SK-N-SH (cell line): ENCODE measurements at regions not wholly inside any gene's neighbourhood (a gene's known extent, or its start where the extent isn't known, plus 50 kb on each side); places are given as distances from the start of the nearest gene placed in this dataset.
"Not testable (repeated sequence)": the region's sequence is repeated elsewhere in the genome, so short reads cannot be mapped to it uniquely, and the experiment has no call there.

Experiments used
- CTCF ChIP-seq: fragments of 200-600 bp; sonication (generic); IDR thresholded peaks from 2 replicates; pipeline ENCODE4 v1.6.1; 2017; ENCODE audit warnings: antibody characterized with exemption, mild to moderate bottlenecking, moderate library complexity
- EP300 ChIP-seq, 2 experiments: IDR thresholded peaks; 2 replicates each; pipeline versions ENCODE4 v1.4.0 to v1.6.1; 2012; ENCODE audit warnings: borderline replicate concordance in 1 of 2, low read depth in 1 of 2, low read length in 1 of 2
- EZH2phosphoT487 ChIP-seq: fragments of 200-600 bp; sonication (generic); IDR thresholded peaks from 2 replicates; pipeline ENCODE4 v1.6.1; 2017; ENCODE audit warnings: low read depth, mixed run types, mild to moderate bottlenecking, antibody characterized with exemption, moderate library complexity, borderline replicate concordance
- FOXJ3 ChIP-seq: sonication (generic); formaldehyde crosslinking; IDR thresholded peaks from 2 replicates; pipeline ENCODE4 v1.5.1; 2020; ENCODE audit warnings: mild to moderate bottlenecking, missing genetic modification reagents
- GABPA ChIP-seq: IDR thresholded peaks from 2 replicates; pipeline ENCODE4 v1.4.0; 2012; ENCODE audit warnings: low read depth, mild to moderate bottlenecking
- MXI1 ChIP-seq: IDR thresholded peaks from 2 replicates; pipeline ENCODE4 v1.6.1; 2012; ENCODE audit warnings: mild to moderate bottlenecking, low read depth, low read length, improper control_type of control experiment
- NFIC ChIP-seq: IDR thresholded peaks from 2 replicates; pipeline ENCODE4 v1.4.0; 2012; ENCODE audit warnings: borderline replicate concordance
- RAD21 ChIP-seq: IDR thresholded peaks from 2 replicates; pipeline ENCODE4 v1.6.1; 2012; ENCODE audit warnings: mild to moderate bottlenecking, low read length
- RFX5 ChIP-seq: IDR thresholded peaks from 2 replicates; pipeline ENCODE4 v1.6.1; 2012; ENCODE audit warnings: mild to moderate bottlenecking, improper control_type of control experiment, low read length
- TEAD4 ChIP-seq: IDR thresholded peaks from 2 replicates; pipeline ENCODE4 v1.4.0; 2012; ENCODE audit warnings: mild to moderate bottlenecking, borderline replicate concordance; ENCODE audit not compliant: insufficient read depth
- YY1 ChIP-seq: IDR thresholded peaks from 2 replicates; pipeline ENCODE4 v1.4.0; 2012; ENCODE audit warnings: low read depth, mild to moderate bottlenecking
- ZBTB33 ChIP-seq: IDR thresholded peaks from 2 replicates; pipeline ENCODE4 v1.4.0; 2012; ENCODE audit warnings: low read depth, borderline replicate concordance

- TF ChIP-seq MXI1; FOXJ3 (CRISPR knock-in tag); GABPA; CTCF; ZBTB33; EZH2phosphoT487; YY1; EP300 (IDR thresholded peaks at IDR 0.05; ENCODE audit: borderline replicate concordance in 1 of 2, low read depth in 1 of 2, low read length in 1 of 2); NFIC; RAD21; TEAD4; RFX5: not testable (repeated sequence)
Observed at GRCh38 chr17:6934544-6934943, 61.3 kb upstream of the ALOX12 start.
